Brain microvascular endothelial cell (primary cell): ENCODE measurements at regions not wholly inside any gene's neighbourhood (a gene's known extent, or its start where the extent isn't known, plus 50 kb on each side); places are given as distances from the start of the nearest gene placed in this dataset.

Source experiments
- DNase-seq: peaks from one replicate; pipeline ENCODE4 v3.0.0-alpha.2; 2020
- H3K27ac ChIP-seq: fragments of 250-450 bp; sonication (Bioruptor Pico); 2 replicates; pipeline ENCODE4 v1.5.1; 2020; ENCODE audit warnings: mild to moderate bottlenecking, moderate library complexity
- H3K27me3 ChIP-seq: fragments of 250-450 bp; sonication (Bioruptor Pico); replicated peaks from 2 replicates; pipeline ENCODE4 v1.5.1; 2020; ENCODE audit warnings: mild to moderate bottlenecking
- H3K36me3 ChIP-seq: fragments of 250-450 bp; sonication (Bioruptor Pico); replicated peaks from 2 replicates; pipeline ENCODE4 v1.5.1; 2020; ENCODE audit warnings: mild to moderate bottlenecking
- H3K4me3 ChIP-seq: 2 replicates; pipeline ENCODE4 v1.5.1; 2011; ENCODE audit warnings: low read depth, mild to moderate bottlenecking, control low read depth, low read length, moderate library complexity
- in situ Hi-C: cut with HindIII; loops from 2 replicates; pipeline ENCODE4 v1.10.0; 2017; ENCODE audit warnings: low sequenced_read_pairs, low pct_ligation_motif_present
- TF ChIP-seq, protein P1 (sequence below): IDR thresholded peaks from 2 replicates; pipeline ENCODE4 v1.5.1; 2011; ENCODE audit warnings: low read depth, mild to moderate bottlenecking, moderate library complexity, low read length, control low read depth, inconsistent platforms; ENCODE audit errors: missing control alignments

- Histone ChIP-seq H3K4me3 (no peak overlapping the region), H3K36me3 (no peaks in the 10 kb centered on the region), H3K27ac (no peak overlapping the region), H3K27me3 (no peaks in the 10 kb centered on the region)
- no peak for DNase-seq
- TF ChIP-seq, protein P1, sequence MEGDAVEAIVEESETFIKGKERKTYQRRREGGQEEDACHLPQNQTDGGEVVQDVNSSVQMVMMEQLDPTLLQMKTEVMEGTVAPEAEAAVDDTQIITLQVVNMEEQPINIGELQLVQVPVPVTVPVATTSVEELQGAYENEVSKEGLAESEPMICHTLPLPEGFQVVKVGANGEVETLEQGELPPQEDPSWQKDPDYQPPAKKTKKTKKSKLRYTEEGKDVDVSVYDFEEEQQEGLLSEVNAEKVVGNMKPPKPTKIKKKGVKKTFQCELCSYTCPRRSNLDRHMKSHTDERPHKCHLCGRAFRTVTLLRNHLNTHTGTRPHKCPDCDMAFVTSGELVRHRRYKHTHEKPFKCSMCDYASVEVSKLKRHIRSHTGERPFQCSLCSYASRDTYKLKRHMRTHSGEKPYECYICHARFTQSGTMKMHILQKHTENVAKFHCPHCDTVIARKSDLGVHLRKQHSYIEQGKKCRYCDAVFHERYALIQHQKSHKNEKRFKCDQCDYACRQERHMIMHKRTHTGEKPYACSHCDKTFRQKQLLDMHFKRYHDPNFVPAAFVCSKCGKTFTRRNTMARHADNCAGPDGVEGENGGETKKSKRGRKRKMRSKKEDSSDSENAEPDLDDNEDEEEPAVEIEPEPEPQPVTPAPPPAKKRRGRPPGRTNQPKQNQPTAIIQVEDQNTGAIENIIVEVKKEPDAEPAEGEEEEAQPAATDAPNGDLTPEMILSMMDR, result no peak
- in situ Hi-C loops, result no loop called here
Observed at GRCh38 chr14:89495718-89496117, 78.7 kb upstream of the FOXN3 start.

- in situ Hi-C loops, result no loop called here
- Histone ChIP-seq H3K4me3 (no peak overlapping the region), H3K27me3 (no peaks in the 10 kb centered on the region), H3K36me3 (no peaks in the 10 kb centered on the region), H3K27ac (no peak overlapping the region)
- TF ChIP-seq, protein P1, result no peak
- DNase-seq, result peak; percentile 20
Observed at GRCh38 chr14:89493877-89494634, 77.0 kb upstream of the FOXN3 start.

DNA sequence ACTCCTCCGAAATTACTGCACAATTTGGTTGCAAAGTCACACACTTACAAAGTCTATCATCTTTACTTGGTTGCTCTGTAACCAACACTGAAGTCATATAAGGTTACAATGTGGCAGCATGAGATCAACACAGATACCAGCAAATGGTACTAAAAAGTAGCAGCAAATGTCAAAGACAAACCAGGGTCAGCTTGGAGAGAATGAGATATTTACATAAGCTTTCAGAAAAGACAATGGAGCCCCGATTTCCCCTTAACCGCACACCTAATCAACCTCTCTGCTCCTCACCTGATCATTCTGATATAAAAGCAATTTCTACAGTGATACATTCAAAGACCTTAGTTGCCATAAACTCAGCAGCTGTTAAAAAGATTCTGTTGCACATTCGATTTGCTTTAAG lies 76.4 kb upstream of the FOXN3 start:
- in situ Hi-C loops, result no loop called here
- H3K4me3 ChIP-seq, result no peak overlapping the region
- no peak for DNase-seq
- H3K36me3 ChIP-seq, result no peaks in the 10 kb centered on the region
- H3K27ac ChIP-seq, result no peak overlapping the region
- H3K27me3 ChIP-seq, result no peaks in the 10 kb centered on the region
- TF ChIP-seq, protein P1, result no peak

DNA sequence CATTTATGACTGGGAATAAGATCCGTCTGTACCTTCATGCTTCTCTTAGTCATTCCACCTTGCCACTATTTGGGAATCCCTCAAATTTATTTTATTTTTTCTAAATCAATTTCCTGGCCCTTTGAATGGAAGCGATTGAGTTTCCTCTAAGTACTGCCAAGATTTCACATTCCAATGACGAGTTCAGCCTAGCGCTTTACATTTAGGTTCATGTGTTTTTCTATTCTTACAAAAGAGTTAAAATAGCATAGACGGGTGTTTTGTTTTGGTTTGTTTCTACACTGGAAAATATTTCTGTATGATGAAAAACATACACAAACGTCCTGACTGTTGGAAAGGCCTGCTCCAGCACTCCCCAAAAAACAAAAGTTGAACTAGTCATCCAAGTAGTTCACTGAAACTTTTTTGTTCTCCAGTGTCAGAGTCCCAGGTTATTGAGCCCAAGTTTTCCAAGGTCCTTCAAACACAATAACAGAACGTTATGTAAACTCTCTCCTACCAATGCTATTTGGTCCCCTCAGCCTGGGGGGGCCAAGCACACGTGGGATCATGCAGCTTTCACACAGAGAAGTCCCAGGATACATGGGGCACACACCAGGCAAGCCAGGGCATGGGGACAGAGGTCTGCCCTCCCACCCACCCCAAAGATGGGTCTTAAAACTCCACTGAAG lies 74.8 kb upstream of the FOXN3 start:
- TF ChIP-seq, protein P1, result no peak
- in situ Hi-C loops, result no loop called here

GRCh38 chr14:89490466-89490865 lies 73.4 kb upstream of the FOXN3 start:
- Histone ChIP-seq H3K36me3 (no peaks in the 10 kb centered on the region), H3K27ac (no peak overlapping the region), H3K27me3 (no peaks in the 10 kb centered on the region), H3K4me3 (no peak overlapping the region)
- in situ Hi-C loops, result no loop called here
- DNase-seq, result no peak
- TF ChIP-seq, protein P1, result no peak

More for the DNA sequence above, 74.8 kb upstream of the FOXN3 start:
- no peaks in the 10 kb centered on the region for H3K36me3 ChIP-seq
- H3K27me3 ChIP-seq, result no peaks in the 10 kb centered on the region
- no peak overlapping the region for H3K27ac ChIP-seq
- H3K4me3 ChIP-seq, result no peak overlapping the region
- peak; percentile 17 for DNase-seq
